ENCODE measurements at regions not wholly inside any gene's neighbourhood (a gene's known extent, or its start where the extent isn't known, plus 50 kb on each side); places are given as distances from the start of the nearest gene placed in this dataset.
"Not testable (repeated sequence)": the region's sequence is repeated elsewhere in the genome, so short reads cannot be mapped to it uniquely, and the experiment has no call there.

GRCh38 chr1:29601021-29601420 lies 364.7 kb downstream of the PTPRU start:
- Mint-ChIP-seq H3K9me3 (no peaks in the 10 kb centered on the region), H3K27me3 (peaks cover 4 to 7% of the 10 kb centered on the region in 2 donors), H3K27ac (no peak overlapping the region), H3K36me3 (no peaks in the 10 kb centered on the region), H3K4me3 (no peak overlapping the region), H3K4me1 (no peaks in the 10 kb centered on the region)
- DNase-seq: no peak
- no peak for ATAC-seq (replicated peaks)

- H3K9me3 Mint-ChIP-seq: no peaks in the 10 kb centered on the region
- H3K36me3 Mint-ChIP-seq: no peaks in the 10 kb centered on the region
- H3K27me3 Mint-ChIP-seq: peaks cover 4 to 7% of the 10 kb centered on the region in 2 donors
- H3K4me3 Mint-ChIP-seq: no peak overlapping the region
- no peaks in the 10 kb centered on the region for H3K4me1 Mint-ChIP-seq
- no peak for DNase-seq
- H3K27ac Mint-ChIP-seq: no peak overlapping the region
- no peak for ATAC-seq (replicated peaks)
Observed at GRCh38 chr1:29599826-29600225, 363.5 kb downstream of the PTPRU start.

- no peak overlapping the region for H3K27ac Mint-ChIP-seq
- ATAC-seq (replicated peaks) (no peak), DNase-seq (no peak)
- peaks cover 4 to 7% of the 10 kb centered on the region in 2 donors for H3K27me3 Mint-ChIP-seq
- H3K9me3 Mint-ChIP-seq: no peaks in the 10 kb centered on the region
- H3K4me1 Mint-ChIP-seq: no peaks in the 10 kb centered on the region
- H3K4me3 Mint-ChIP-seq: no peak overlapping the region
- no peaks in the 10 kb centered on the region for H3K36me3 Mint-ChIP-seq
Observed at GRCh38 chr1:29599071-29599470, 362.7 kb downstream of the PTPRU start.

GRCh38 chr1:29597861-29598260 lies 361.5 kb downstream of the PTPRU start:
- DNase-seq (no peak), ATAC-seq (replicated peaks) (no peak)
- H3K4me3 Mint-ChIP-seq: no peak overlapping the region
- no peak overlapping the region for H3K27ac Mint-ChIP-seq
- no peaks in the 10 kb centered on the region for H3K4me1 Mint-ChIP-seq
- peaks cover 4 to 7% of the 10 kb centered on the region in 2 donors for H3K27me3 Mint-ChIP-seq
- no peaks in the 10 kb centered on the region for H3K9me3 Mint-ChIP-seq
- no peaks in the 10 kb centered on the region for H3K36me3 Mint-ChIP-seq

- Mint-ChIP-seq H3K9me3 (peaks cover 4% of the 10 kb centered on the region in 2 donors), H3K4me3 (no peak overlapping the region), H3K4me1 (no peaks in the 10 kb centered on the region), H3K27me3 (peaks cover 0 to 16% of the 10 kb centered on the region in 2 donors), H3K36me3 (no peaks in the 10 kb centered on the region), H3K27ac (no peak overlapping the region)
- ATAC-seq (replicated peaks) (no peak), DNase-seq (no peak)
Observed at GRCh38 chr1:29593601-29594382, 357.5 kb downstream of the PTPRU start.

- Mint-ChIP-seq H3K4me1 (no peaks in the 10 kb centered on the region), H3K9me3 (peaks cover 4% of the 10 kb centered on the region in 2 donors), H3K27ac (no peak overlapping the region), H3K27me3 (peaks cover 0 to 16% of the 10 kb centered on the region in 2 donors), H3K36me3 (no peaks in the 10 kb centered on the region), H3K4me3 (no peak overlapping the region)
- no peak for ATAC-seq (replicated peaks)
- no peak for DNase-seq
Observed at GRCh38 chr1:29592731-29593130, 356.4 kb downstream of the PTPRU start.

GRCh38 chr1:29592261-29592615 lies 355.9 kb downstream of the PTPRU start:
- H3K4me1 Mint-ChIP-seq: no peaks in the 10 kb centered on the region
- H3K4me3 Mint-ChIP-seq: no peak overlapping the region
- no peak for ATAC-seq (replicated peaks)
- H3K36me3 Mint-ChIP-seq: no peaks in the 10 kb centered on the region
- DNase-seq: no peak
- H3K27ac Mint-ChIP-seq: no peak overlapping the region
- H3K9me3 Mint-ChIP-seq: peaks cover 4 to 6% of the 10 kb centered on the region in 2 donors
- peaks cover 3 to 21% of the 10 kb centered on the region in 2 donors for H3K27me3 Mint-ChIP-seq

GRCh38 chr1:29591601-29592260 lies 355.4 kb downstream of the PTPRU start:
- H3K27me3 Mint-ChIP-seq: peaks cover 8 to 26% of the 10 kb centered on the region in 2 donors
- H3K4me1 Mint-ChIP-seq: no peaks in the 10 kb centered on the region
- H3K36me3 Mint-ChIP-seq: no peaks in the 10 kb centered on the region
- no peak overlapping the region for H3K27ac Mint-ChIP-seq
- H3K4me3 Mint-ChIP-seq: no peak overlapping the region
- ATAC-seq (replicated peaks) (no peak), DNase-seq (no peak)
- peaks cover 4 to 9% of the 10 kb centered on the region in 2 donors for H3K9me3 Mint-ChIP-seq

GRCh38 chr1:29590583-29591565 lies 354.6 kb downstream of the PTPRU start:
- DNase-seq (no peak), ATAC-seq (replicated peaks) (no peak)
- Mint-ChIP-seq H3K27me3 (peaks cover 11 to 34% of the 10 kb centered on the region in 2 donors), H3K36me3 (no peaks in the 10 kb centered on the region), H3K4me1 (no peaks in the 10 kb centered on the region), H3K9me3 (peaks cover 4 to 12% of the 10 kb centered on the region in 2 donors), H3K27ac (no peak overlapping the region), H3K4me3 (no peak overlapping the region)

- DNase-seq; H3K36me3 Mint-ChIP-seq; H3K4me1 Mint-ChIP-seq; H3K4me3 Mint-ChIP-seq; ATAC-seq (replicated peaks); H3K27ac Mint-ChIP-seq: not testable (repeated sequence)
- H3K27me3 Mint-ChIP-seq: peaks cover 11 to 37% of the 10 kb centered on the region in 2 donors
- H3K9me3 Mint-ChIP-seq: peaks cover 4 to 12% of the 10 kb centered on the region in 2 donors
Observed at GRCh38 chr1:29589716-29590115, 353.4 kb downstream of the PTPRU start.

- ATAC-seq (replicated peaks) (peak in 1 of 2 donors; percentile 59), DNase-seq (no peak)
- Mint-ChIP-seq H3K4me1 (no peaks in the 10 kb centered on the region), H3K27ac (no peak overlapping the region), H3K36me3 (no peaks in the 10 kb centered on the region), H3K27me3 (peaks cover 11 to 29% of the 10 kb centered on the region in 2 donors), H3K4me3 (no peak overlapping the region), H3K9me3 (peaks cover 4 to 12% of the 10 kb centered on the region in 2 donors)
Observed at GRCh38 chr1:29586991-29587745, 350.8 kb downstream of the PTPRU start.

GRCh38 chr1:29586215-29586614 lies 349.9 kb downstream of the PTPRU start:
- ATAC-seq (replicated peaks) (no peak), DNase-seq (no peak)
- Mint-ChIP-seq H3K9me3 (peaks cover 4 to 12% of the 10 kb centered on the region in 2 donors), H3K36me3 (no peaks in the 10 kb centered on the region), H3K27ac (no peak overlapping the region), H3K4me3 (no peak overlapping the region), H3K4me1 (no peaks in the 10 kb centered on the region), H3K27me3 (peaks cover 11 to 27% of the 10 kb centered on the region in 2 donors)

- Mint-ChIP-seq H3K9me3 (peaks cover 4 to 12% of the 10 kb centered on the region in 2 donors), H3K4me1 (no peaks in the 10 kb centered on the region), H3K27me3 (peaks cover 11 to 27% of the 10 kb centered on the region in 2 donors), H3K27ac (no peak overlapping the region), H3K4me3 (no peak overlapping the region), H3K36me3 (no peaks in the 10 kb centered on the region)
- ATAC-seq (replicated peaks) (no peak), DNase-seq (no peak)
Observed at GRCh38 chr1:29585656-29586055, 349.3 kb downstream of the PTPRU start.
